ENCODE measurements at regions not wholly inside any gene's neighbourhood (a gene's known extent, or its start where the extent isn't known, plus 50 kb on each side); places are given as distances from the start of the nearest gene placed in this dataset.

DNA sequence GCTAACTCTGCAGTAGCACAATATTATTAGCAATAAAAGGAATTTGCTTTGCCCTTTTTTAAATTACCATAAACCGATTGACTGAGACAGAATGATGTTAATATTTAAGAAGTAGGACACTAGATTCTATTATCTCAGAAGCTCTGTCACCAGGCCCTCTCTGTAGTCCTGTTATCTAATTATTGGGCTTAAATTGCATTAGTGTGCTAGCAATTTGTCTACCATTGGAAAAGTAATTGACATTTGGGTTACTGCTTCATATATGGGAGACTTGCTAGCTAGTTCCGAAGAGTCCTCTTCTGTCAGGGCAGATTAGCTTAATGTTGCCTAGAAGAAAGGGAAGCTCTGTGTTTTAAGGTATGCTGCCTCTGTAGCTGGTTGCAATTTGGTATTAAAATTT is 1107.3 kb upstream of the EEF2KMT start:
- no TSS peak for BruUV-seq (replicated peaks)
- POLR2A ChIA-PET: no interaction called here

More for the DNA sequence above, 1107.3 kb upstream of the EEF2KMT start:
- no peaks in the 10 kb centered on the region for H4K20me1 ChIP-seq (ENCODE audit: insufficient read depth)
- TF ChIP-seq, protein P1, sequence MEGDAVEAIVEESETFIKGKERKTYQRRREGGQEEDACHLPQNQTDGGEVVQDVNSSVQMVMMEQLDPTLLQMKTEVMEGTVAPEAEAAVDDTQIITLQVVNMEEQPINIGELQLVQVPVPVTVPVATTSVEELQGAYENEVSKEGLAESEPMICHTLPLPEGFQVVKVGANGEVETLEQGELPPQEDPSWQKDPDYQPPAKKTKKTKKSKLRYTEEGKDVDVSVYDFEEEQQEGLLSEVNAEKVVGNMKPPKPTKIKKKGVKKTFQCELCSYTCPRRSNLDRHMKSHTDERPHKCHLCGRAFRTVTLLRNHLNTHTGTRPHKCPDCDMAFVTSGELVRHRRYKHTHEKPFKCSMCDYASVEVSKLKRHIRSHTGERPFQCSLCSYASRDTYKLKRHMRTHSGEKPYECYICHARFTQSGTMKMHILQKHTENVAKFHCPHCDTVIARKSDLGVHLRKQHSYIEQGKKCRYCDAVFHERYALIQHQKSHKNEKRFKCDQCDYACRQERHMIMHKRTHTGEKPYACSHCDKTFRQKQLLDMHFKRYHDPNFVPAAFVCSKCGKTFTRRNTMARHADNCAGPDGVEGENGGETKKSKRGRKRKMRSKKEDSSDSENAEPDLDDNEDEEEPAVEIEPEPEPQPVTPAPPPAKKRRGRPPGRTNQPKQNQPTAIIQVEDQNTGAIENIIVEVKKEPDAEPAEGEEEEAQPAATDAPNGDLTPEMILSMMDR (IDR thresholded peaks at IDR 0.05 in 2 of 3, conservative IDR thresholded peaks at IDR 0.05 in 1 of 3; ENCODE audit: borderline replicate concordance in 1 of 3, insufficient read depth in 1 of 3, low read depth in 2 of 3, low read length in 2 of 3): no peak
- TF ChIP-seq JUND (IDR thresholded peaks at IDR 0.05): no peak
- no peak for TF ChIP-seq RAD21 (IDR thresholded peaks at IDR 0.05; ENCODE audit: low read depth)
- TF ChIP-seq, protein P2, sequence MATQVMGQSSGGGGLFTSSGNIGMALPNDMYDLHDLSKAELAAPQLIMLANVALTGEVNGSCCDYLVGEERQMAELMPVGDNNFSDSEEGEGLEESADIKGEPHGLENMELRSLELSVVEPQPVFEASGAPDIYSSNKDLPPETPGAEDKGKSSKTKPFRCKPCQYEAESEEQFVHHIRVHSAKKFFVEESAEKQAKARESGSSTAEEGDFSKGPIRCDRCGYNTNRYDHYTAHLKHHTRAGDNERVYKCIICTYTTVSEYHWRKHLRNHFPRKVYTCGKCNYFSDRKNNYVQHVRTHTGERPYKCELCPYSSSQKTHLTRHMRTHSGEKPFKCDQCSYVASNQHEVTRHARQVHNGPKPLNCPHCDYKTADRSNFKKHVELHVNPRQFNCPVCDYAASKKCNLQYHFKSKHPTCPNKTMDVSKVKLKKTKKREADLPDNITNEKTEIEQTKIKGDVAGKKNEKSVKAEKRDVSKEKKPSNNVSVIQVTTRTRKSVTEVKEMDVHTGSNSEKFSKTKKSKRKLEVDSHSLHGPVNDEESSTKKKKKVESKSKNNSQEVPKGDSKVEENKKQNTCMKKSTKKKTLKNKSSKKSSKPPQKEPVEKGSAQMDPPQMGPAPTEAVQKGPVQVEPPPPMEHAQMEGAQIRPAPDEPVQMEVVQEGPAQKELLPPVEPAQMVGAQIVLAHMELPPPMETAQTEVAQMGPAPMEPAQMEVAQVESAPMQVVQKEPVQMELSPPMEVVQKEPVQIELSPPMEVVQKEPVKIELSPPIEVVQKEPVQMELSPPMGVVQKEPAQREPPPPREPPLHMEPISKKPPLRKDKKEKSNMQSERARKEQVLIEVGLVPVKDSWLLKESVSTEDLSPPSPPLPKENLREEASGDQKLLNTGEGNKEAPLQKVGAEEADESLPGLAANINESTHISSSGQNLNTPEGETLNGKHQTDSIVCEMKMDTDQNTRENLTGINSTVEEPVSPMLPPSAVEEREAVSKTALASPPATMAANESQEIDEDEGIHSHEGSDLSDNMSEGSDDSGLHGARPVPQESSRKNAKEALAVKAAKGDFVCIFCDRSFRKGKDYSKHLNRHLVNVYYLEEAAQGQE (IDR thresholded peaks at IDR 0.05; ENCODE audit: low read depth): no peak
- no peak for TF ChIP-seq POLR2A (IDR thresholded peaks at IDR 0.05; ENCODE audit: borderline replicate concordance, extremely low read depth, insufficient read depth, insufficient read length)
- TF ChIP-seq CEBPB (IDR thresholded peaks at IDR 0.05; ENCODE audit: low read depth): no peak
- H3K4me1 ChIP-seq (ENCODE audit: control insufficient read depth in 1 of 2, insufficient read depth in 2 of 2, low read length in 2 of 2): no peaks in the 10 kb centered on the region
- no peaks in the 10 kb centered on the region for H3K79me2 ChIP-seq (ENCODE audit: insufficient read depth, low read length)
- H3K36me3 ChIP-seq (ENCODE audit: control insufficient read depth in 1 of 2, insufficient read depth in 2 of 2, low read length in 2 of 2): no peaks in the 10 kb centered on the region
- ATAC-seq (no peak), DNase-seq (ENCODE audit: low read depth, low spot score) (no peak)
- H3K9ac ChIP-seq (ENCODE audit: low read length): no peak overlapping the region
- H3K4me2 ChIP-seq (ENCODE audit: low read length): no peak overlapping the region
- intact Hi-C loops (cut with micrococcal nuclease): no loop called here
- RAD21 ChIA-PET (ENCODE audit: low non-redundant PET in 1 of 2, low total read pairs in 2 of 2, uncharacterized antibody in 2 of 2, unreplicated experiment in 2 of 2): no interaction called here
- H3K27ac ChIP-seq (ENCODE audit: low read depth, low read length): no peak overlapping the region
- H2AFZ ChIP-seq (ENCODE audit: low read depth, low read length, poor library complexity, severe bottlenecking): no peak overlapping the region
- H3K4me3 ChIP-seq (replicated peaks in 1 of 2; ENCODE audit: low read depth in 1 of 2, low read length in 2 of 2): no peak overlapping the region
- no peaks in the 10 kb centered on the region for H3K9me3 ChIP-seq (ENCODE audit: control insufficient read depth in 1 of 2, insufficient read depth in 1 of 2, low read depth in 1 of 2, low read length in 2 of 2)
- no peaks in the 10 kb centered on the region for H3K27me3 ChIP-seq (ENCODE audit: insufficient read depth, low read length)
- no peaks in the 10 kb centered on the region for H3K9me2 ChIP-seq (ENCODE audit: insufficient read depth)
- CTCF ChIA-PET: no interaction called here
